Activated CD4-positive, alpha-beta T cell treated with anti-CD3 and anti-CD28 coated beads for 4 hours (primary cell): ENCODE measurements at regions not wholly inside any gene's neighbourhood (a gene's known extent, or its start where the extent isn't known, plus 50 kb on each side); places are given as distances from the start of the nearest gene placed in this dataset.

ENCODE experiments used
- DNase-seq, 2 donors: peaks; one replicate each; pipeline ENCODE4 v3.0.0-alpha.2; 2020

DNA sequence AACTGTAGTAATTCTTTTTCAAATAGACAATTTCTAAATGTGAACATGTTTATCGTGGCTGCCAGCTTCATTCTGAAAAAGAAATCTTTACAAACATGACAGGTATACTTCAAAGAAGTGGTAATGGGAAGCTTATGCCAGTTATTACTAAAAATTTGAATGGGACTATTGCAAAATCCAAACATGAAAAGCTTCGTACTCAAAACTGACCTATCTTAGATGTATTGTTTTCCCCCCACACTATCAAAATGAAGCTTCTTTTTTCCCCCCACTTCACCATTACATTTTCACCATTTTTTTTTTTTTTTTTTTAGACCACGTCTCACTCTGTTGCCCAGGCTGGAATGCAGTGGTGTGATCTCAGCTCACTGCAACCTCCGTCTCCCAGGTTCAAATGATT, 50.4 kb upstream of the SERTAD2 start:
- DNase-seq: no peak

DNA sequence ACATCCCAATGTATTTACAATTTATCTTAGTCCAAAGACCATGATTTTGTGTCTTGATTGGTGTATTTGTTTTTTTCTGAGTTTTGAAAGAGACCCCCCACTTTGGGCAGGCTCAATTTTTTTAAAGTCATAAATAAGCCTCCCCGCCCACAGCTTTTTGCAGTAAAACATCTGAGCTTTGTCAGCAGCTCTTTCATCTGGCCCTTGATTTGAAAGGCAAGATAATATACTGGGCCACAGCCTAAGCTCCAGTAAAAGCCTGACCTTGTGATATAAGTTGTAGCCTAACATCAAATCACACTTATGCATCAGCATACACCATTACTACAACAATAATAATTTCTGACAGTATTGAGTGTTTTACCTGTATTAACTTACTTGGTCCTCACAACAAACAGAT, 51.3 kb upstream of the SERTAD2 start:
- no peak for DNase-seq

DNA sequence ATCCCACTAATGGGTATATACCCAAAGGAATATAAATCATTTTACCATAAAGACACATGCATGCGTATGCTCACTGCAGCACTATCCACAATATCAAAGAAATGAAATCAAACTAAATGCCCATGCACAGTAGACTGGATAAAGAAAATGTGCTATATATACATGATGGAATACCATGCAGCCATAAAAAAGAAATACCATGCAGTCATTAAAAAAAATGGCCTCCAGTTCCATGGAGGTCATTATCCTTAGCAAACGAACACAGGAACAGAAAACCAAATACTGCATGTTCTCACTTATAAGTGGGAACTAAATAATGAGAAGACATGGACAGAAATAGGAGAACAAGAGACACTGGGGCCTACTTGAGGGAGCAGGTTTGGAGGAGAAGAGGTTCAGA, 53.6 kb upstream of the SERTAD2 start:
- DNase-seq: no peak

GRCh38 chr2:64708829-64709228, 55.1 kb upstream of the SERTAD2 start:
- DNase-seq: no peak

- DNase-seq: no peak
Observed at GRCh38 chr2:64711252-64711800, 57.6 kb upstream of the SERTAD2 start.

DNA sequence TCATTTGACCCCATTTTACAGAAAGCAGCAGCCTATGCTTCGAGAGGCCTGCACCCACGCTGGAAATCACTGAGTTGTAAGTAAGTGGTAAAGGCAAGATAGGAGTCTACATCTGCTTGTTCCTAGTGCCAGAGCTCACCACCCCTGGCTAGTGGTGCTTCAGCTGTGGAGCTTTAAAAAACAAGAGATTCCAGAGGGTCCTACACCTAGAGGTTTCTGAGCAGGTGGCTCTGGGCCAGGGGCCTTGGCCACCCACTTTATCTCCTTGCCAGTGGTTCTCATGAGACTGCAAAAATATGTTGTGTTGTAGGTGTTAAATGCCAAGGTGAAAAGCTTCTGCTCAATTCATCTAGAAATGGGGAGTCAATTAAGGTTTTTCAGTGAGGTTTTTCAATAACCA, 60.0 kb upstream of the SERTAD2 start:
- DNase-seq: no peak

DNA sequence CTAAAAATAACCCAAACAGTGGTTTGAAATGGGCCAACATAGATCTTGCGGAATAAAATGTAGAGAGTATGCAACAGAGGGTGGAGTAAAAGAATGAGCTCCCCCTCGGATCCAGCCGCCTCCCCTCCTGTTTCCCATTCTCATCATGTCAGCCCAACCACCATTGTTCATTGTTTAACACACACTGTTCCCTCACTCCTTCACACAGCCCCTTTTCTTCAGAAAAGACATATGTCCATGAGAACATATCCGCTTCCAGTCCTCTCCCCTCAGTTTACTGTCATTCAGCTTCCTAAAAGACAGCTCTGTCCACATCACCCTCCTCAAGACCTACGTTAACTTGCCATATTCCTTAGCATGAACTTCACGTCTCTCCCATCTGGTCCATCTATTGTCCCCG, 62.9 kb upstream of the SERTAD2 start:
- no peak for DNase-seq

- no peak for DNase-seq
Observed at GRCh38 chr2:64718250-64718885, 64.7 kb upstream of the SERTAD2 start.

- no peak for DNase-seq
Observed at GRCh38 chr2:64720535-64721319, 67.0 kb upstream of the SERTAD2 start.

DNA sequence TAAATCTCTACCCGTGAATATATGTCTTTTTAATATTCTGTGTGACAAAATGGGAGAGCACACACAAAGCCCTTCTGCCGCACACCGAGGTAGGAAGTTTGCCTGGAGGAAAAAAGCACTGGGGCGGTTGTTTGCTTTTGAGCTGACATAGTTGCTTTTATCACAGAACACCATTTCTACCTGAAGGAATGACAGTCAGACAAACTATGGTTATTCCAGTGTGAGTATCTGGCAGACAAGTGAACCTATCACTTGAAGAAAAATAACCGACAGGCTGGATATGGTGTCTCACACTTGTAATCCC, 67.6 kb upstream of the SERTAD2 start:
- DNase-seq: no peak

GRCh38 chr2:64722291-64723044, 68.8 kb upstream of the SERTAD2 start:
- no peak for DNase-seq

- DNase-seq: no peak
Observed at GRCh38 chr2:64727013-64727767, 73.5 kb upstream of the SERTAD2 start.

GRCh38 chr2:64727843-64728463, 74.2 kb upstream of the SERTAD2 start:
- no peak for DNase-seq

- peak; percentile 25 to 30 for DNase-seq
Observed at GRCh38 chr2:64730551-64731262, 77.0 kb upstream of the SERTAD2 start.

DNA sequence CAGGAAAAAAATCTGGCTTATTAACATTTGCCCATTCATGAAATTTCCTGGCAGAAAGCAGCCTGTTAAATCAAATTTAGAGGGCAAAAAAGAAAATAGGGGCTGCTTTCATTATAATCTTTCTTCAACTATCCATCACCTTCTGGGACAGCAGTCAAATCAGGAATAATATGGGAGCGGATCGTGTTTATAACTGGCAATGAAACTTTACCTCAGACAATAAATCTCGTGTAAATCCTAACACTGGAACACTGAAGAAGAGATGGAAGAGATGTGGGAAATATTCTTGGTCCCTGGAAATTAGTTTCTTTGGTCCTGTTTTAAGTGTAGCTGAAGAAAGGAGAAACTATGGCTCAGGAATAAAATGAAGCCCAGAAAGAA, 77.5 kb upstream of the SERTAD2 start:
- no peak for DNase-seq

DNA sequence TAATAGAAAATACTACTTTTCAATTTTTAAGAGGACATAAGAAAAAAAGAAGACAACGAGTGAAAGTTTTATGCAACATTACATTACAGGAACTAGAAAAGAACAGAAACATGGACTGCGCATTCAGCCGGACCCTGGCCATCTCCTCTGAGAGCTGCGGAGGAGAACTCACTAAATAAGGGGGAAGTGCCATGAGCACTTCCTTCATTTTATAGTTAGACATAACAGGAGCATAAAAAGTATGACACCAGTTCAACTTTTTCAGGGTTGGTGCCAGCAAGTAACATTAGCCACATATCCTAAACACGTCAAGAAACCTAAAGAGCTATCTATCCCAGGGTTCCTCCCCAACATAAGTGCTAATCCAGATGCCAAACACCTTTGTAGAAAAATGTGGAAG, 78.0 kb upstream of the SERTAD2 start:
- no peak for DNase-seq

DNA sequence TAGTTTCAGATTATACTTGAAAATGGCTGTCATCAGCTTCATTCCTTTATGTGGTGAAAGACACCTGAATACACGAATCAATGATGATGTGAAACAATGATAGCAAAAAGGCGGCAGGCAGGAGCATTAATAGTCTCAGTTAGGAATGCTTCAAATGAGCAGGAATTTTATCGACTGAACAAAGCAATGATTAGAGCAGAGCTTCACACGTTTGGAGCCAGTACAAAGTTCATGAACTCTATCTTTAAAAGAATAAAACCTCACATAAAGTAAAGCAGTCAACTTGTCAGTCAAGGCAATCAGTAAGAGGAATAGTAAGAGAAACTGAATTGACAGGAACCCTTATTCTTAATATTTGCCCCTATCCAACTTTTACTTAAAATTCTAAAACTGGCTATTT, 78.4 kb upstream of the SERTAD2 start:
- no peak for DNase-seq

- no peak for DNase-seq
Observed at GRCh38 chr2:64735504-64735903, 81.8 kb upstream of the SERTAD2 start.

GRCh38 chr2:64737547-64737946, 83.8 kb upstream of the SERTAD2 start:
- no peak for DNase-seq

DNA sequence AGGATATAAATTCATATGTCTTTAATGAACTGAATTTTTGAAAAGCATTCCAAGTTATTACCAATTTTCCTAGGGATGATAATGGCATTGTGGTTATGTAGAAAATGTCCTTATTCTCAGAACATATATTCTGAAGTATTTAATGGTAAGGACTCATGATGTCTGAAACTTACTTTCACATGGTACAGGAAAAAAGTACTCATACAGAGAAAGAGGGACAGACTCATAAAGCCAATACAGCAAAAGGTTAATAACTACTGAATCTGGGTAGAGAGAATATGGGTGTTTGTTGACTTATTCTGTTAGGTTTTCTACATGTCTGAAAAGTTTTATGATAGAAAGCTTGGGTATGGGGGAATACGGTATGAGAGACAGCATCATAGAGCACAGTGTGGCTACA, 84.3 kb upstream of the SERTAD2 start:
- DNase-seq: no peak

DNA sequence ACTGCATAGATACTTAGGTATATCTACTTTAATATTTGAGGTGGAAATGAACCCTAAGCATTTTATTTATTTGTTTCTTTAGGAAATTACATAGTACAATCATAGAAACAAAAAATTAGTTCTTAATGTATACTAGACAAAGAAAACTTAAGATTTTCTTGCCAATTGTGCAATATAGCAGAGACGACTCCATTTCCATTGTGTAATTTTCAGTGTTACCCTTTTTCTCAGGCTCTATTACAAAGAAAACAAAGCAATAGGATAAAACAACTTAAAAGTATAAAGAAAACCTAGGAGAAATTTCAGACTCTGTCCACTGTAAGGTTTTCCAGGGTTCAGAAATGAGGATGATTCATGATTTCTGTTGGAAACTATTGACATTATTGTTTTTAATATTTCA, 89.0 kb upstream of the SERTAD2 start:
- no peak for DNase-seq

- DNase-seq: no peak
Observed at GRCh38 chr2:64743739-64744330, 90.1 kb upstream of the SERTAD2 start.
